GM12878 (cell line): ENCODE measurements at regions not wholly inside any gene's neighbourhood (a gene's known extent, or its start where the extent isn't known, plus 50 kb on each side); places are given as distances from the start of the nearest gene placed in this dataset.

Experiments
- ATAC-seq: fragments of 200-7000 bp; cut with Tn5 transposase; 3 replicates; pipeline ENCODE4 v1.9.1; 2020; ENCODE audit warnings: mild to moderate bottlenecking, moderate library complexity
- BruUV-seq: library from RNA; stranded (reverse); fragments of 400-500 nt; replicated peaks from 2 replicates; lab custom pipeline; 2021; lab: Mats Ljungman, UMichigan
- CTCF ChIA-PET: fragments of 300-600 bp; sonication (Branson Sonifier 250); formaldehyde crosslinking; extraction: SDS; loops from one replicate; lab custom pipeline; 2021; ENCODE audit warnings: inconsistent platforms; lab: Yijun Ruan, JAX
- POLR2A ChIA-PET: fragments of 350-600 bp; formaldehyde crosslinking; extraction: SDS; loops from one replicate; lab custom pipeline; 2021; ENCODE audit warnings: inconsistent platforms; lab: Charles Lee
- RAD21 ChIA-PET: fragments of 300-600 bp; sonication (Branson Sonifier 250); formaldehyde crosslinking; loops from one replicate; lab custom pipeline; 2023; ENCODE audit warnings: antibody characterized with exemption; ENCODE audit not compliant: unreplicated experiment; lab: Charles Lee
- SMC1A ChIA-PET: fragments of 300-600 bp; sonication (Branson Sonifier 250); formaldehyde crosslinking; loops from one replicate; lab custom pipeline; 2023; ENCODE audit not compliant: unreplicated experiment, uncharacterized antibody; lab: Charles Lee
- DNase-seq: peaks from one replicate; pipeline ENCODE4 v3.0.0-alpha.2; 2011; ENCODE audit warnings: low read depth, low spot score
- FAIRE-seq: peaks from 3 replicates; lab custom pipeline; 2011; peaks lifted over from hg19 to GRCh38; lab: Jason Lieb, UNC
- H2AFZ ChIP-seq: 2 replicates; pipeline ENCODE4 v1.6.0; 2011; ENCODE audit warnings: low read depth, low read length, control low read depth; ENCODE audit not compliant: control insufficient read depth
- H3K27ac ChIP-seq: 2 replicates; pipeline ENCODE4 v1.5.1; 2011; ENCODE audit warnings: control low read depth; ENCODE audit not compliant: control insufficient read depth, insufficient read depth
- H3K27me3 ChIP-seq, 2 experiments: replicated peaks in 1 of 2; 2 replicates each; pipeline versions ENCODE4 v1.6.0 to v1.6.1; 2011; ENCODE audit warnings: low read length in 1 of 2; ENCODE audit not compliant: control insufficient read depth in 2 of 2, insufficient read depth in 2 of 2
- H3K36me3 ChIP-seq, 2 experiments: 2 replicates each; pipeline ENCODE4 v1.5.1; 2011; ENCODE audit warnings: low read length in 1 of 2; ENCODE audit not compliant: control insufficient read depth in 2 of 2, insufficient read depth in 2 of 2
- H3K4me1 ChIP-seq: 2 replicates; pipeline ENCODE4 v1.6.1; 2011; ENCODE audit warnings: mild to moderate bottlenecking, low read length, moderate library complexity, mixed read lengths; ENCODE audit not compliant: control insufficient read depth, insufficient read depth
- H3K4me2 ChIP-seq: 2 replicates; pipeline ENCODE4 v1.6.0; 2011; ENCODE audit warnings: control low read depth; ENCODE audit not compliant: control insufficient read depth, insufficient read depth
- H3K4me3 ChIP-seq: fragments of 200-600 bp; sonication (generic); 2 replicates; pipeline ENCODE4 v1.5.1; 2016
- H3K79me2 ChIP-seq: 2 replicates; pipeline ENCODE4 v1.6.0; 2011; ENCODE audit warnings: low read length; ENCODE audit not compliant: control insufficient read depth, insufficient read depth
- H3K9ac ChIP-seq: 2 replicates; pipeline ENCODE4 v1.8.0; 2011; ENCODE audit warnings: low read length, control low read depth, mixed read lengths; ENCODE audit not compliant: control insufficient read depth, insufficient read depth
- H3K9me3 ChIP-seq: replicated peaks from 3 replicates; pipeline ENCODE4 v1.5.1; 2011; ENCODE audit warnings: mild to moderate bottlenecking, low read length; ENCODE audit not compliant: control insufficient read depth, insufficient read depth
- H4K20me1 ChIP-seq: 2 replicates; pipeline ENCODE4 v1.6.0; 2011; ENCODE audit not compliant: control insufficient read depth, insufficient read depth
- KLF5 ChIP-seq: fragments of 450-650 bp; IDR thresholded peaks from 2 replicates; pipeline ENCODE4 v1.6.1; 2014; ENCODE audit warnings: mild to moderate bottlenecking; ENCODE audit not compliant: partially characterized antibody
- STAT3 ChIP-seq: IDR thresholded peaks from 2 replicates; pipeline ENCODE4 v1.6.1; 2011; ENCODE audit warnings: low read depth, low read length, improper control_type of control experiment
- WGBS: methylation state at CpG from one replicate; pipeline ENCODE4 v1.1.6; 2016; ENCODE audit warnings: low lambda C conversion rate; ENCODE audit not compliant: insufficient replicate concordance, insufficient coverage; ENCODE audit errors: missing lambda C conversion rate; 5-methylcytosine and 5-hydroxymethylcytosine counted together
- in situ Hi-C: fragments of 300-500 bp; cut with MboI; formaldehyde crosslinking; loops from 9 replicates; pipeline ENCODE4 v1.14.3; 2018; ENCODE audit warnings: mixed read lengths
- intact Hi-C: fragments of 100-400 bp; cut with micrococcal nuclease; formaldehyde crosslinking; loops from one replicate; pipeline ENCODE4 v1.14.2; 2022; ENCODE audit not compliant: unreplicated experiment
- TF ChIP-seq, protein P1 (sequence below): IDR thresholded peaks from 2 replicates; pipeline ENCODE4 v1.6.1; 2011; ENCODE audit warnings: borderline replicate concordance, low read depth, mild to moderate bottlenecking, moderate library complexity, mixed read lengths, low read length; ENCODE audit not compliant: insufficient read depth; ENCODE audit errors: extremely low read length
- TF ChIP-seq, protein P2 (sequence below): IDR thresholded peaks from 2 replicates; pipeline ENCODE4 v1.6.1; 2012; ENCODE audit warnings: low read length, inconsistent platforms
- TF ChIP-seq, protein P3 (sequence below): IDR thresholded peaks from 2 replicates; pipeline ENCODE4 v1.6.1; 2012; ENCODE audit warnings: low read depth, low read length, improper control_type of control experiment

DNA sequence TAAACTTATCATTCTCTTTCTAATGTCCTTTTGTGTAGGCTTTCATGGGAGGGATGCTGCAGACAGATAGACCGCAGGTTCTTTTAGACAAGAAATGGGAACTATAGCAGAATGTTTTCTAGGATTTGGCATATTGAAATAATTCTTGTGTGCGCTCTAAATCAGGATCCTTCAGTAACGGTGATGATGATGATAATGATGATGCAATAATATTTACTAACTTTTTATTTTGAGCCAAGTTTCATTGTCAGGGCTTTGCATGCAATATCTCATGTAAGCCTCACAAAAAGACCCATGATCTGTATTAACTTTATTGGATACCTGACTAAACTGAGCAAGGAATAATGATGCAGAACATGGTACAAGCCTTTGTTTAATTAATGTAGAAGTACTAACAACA is 280.1 kb downstream of the HAO1 start:
- Histone ChIP-seq H3K9ac (no peak overlapping the region), H3K27me3 (no peaks in the 10 kb centered on the region), H3K9me3 (no peaks in the 10 kb centered on the region), H3K4me2 (no peak overlapping the region), H2AFZ (no peak overlapping the region), H3K36me3 (no peaks in the 10 kb centered on the region), H3K4me3 (no peak overlapping the region), H3K27ac (no peak overlapping the region), H3K4me1 (no peaks in the 10 kb centered on the region), H4K20me1 (no peaks in the 10 kb centered on the region), H3K79me2 (no peaks in the 10 kb centered on the region)
- WGBS, result 59% methylated on average over 3 of the region's 3 CpGs
- ATAC-seq, result no peak
- intact Hi-C loops (no loop called here), in situ Hi-C loops (no loop called here)
- ChIA-PET SMC1A (no interaction called here), RAD21 (no interaction called here), CTCF (no interaction called here), POLR2A (no interaction called here)
- no peak for DNase-seq
- no TSS peak for BruUV-seq
- TF ChIP-seq, protein P1, sequence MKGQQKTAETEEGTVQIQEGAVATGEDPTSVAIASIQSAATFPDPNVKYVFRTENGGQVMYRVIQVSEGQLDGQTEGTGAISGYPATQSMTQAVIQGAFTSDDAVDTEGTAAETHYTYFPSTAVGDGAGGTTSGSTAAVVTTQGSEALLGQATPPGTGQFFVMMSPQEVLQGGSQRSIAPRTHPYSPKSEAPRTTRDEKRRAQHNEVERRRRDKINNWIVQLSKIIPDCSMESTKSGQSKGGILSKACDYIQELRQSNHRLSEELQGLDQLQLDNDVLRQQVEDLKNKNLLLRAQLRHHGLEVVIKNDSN, result no peak
- TF ChIP-seq, protein P2, sequence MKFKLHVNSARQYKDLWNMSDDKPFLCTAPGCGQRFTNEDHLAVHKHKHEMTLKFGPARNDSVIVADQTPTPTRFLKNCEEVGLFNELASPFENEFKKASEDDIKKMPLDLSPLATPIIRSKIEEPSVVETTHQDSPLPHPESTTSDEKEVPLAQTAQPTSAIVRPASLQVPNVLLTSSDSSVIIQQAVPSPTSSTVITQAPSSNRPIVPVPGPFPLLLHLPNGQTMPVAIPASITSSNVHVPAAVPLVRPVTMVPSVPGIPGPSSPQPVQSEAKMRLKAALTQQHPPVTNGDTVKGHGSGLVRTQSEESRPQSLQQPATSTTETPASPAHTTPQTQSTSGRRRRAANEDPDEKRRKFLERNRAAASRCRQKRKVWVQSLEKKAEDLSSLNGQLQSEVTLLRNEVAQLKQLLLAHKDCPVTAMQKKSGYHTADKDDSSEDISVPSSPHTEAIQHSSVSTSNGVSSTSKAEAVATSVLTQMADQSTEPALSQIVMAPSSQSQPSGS, result no peak
- TF ChIP-seq, protein P3, sequence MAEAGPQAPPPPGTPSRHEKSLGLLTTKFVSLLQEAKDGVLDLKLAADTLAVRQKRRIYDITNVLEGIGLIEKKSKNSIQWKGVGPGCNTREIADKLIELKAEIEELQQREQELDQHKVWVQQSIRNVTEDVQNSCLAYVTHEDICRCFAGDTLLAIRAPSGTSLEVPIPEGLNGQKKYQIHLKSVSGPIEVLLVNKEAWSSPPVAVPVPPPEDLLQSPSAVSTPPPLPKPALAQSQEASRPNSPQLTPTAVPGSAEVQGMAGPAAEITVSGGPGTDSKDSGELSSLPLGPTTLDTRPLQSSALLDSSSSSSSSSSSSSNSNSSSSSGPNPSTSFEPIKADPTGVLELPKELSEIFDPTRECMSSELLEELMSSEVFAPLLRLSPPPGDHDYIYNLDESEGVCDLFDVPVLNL, result no peak
- TF ChIP-seq STAT3 (no peak), KLF5 (no peak)
- FAIRE-seq, result no peak
